ENCODE measurements at regions not wholly inside any gene's neighbourhood (a gene's known extent, or its start where the extent isn't known, plus 50 kb on each side); places are given as distances from the start of the nearest gene placed in this dataset.
"Not testable (repeated sequence)": the region's sequence is repeated elsewhere in the genome, so short reads cannot be mapped to it uniquely, and the experiment has no call there.

- DNase-seq (ENCODE audit: low read depth), result no peak
Observed at GRCh38 chr12:116361414-116362223, 84.1 kb upstream of the MED13L start.

- DNase-seq (ENCODE audit: low read depth), result no peak
Observed at GRCh38 chr12:116365114-116365513, 87.6 kb upstream of the MED13L start.

GRCh38 chr12:116365606-116366455 lies 88.3 kb upstream of the MED13L start:
- DNase-seq (ENCODE audit: low read depth), result no peak

DNA sequence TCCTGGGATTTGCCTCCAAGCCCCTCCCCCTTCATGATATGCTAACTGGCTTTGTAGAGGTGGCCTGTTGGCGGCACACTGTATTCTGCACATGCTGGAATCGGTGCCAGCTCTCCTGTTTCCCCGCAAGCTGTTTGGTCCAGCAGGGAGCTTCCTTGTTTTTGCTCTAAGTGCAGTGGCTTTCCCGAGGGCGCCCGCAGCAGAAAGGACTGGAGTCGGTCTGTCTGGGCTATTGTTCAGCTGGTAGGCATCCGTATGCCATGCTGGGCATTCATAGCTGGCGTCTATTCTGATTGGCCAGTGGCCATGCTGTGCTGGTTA lies 88.9 kb upstream of the MED13L start:
- no peak for DNase-seq (ENCODE audit: low read depth)

GRCh38 chr12:116366824-116367223 lies 89.3 kb upstream of the MED13L start:
- DNase-seq (ENCODE audit: low read depth), result no peak

GRCh38 chr12:116368196-116369194 lies 91.0 kb upstream of the MED13L start:
- DNase-seq (ENCODE audit: low read depth), result no peak

- DNase-seq (ENCODE audit: low read depth), result no peak
Observed at GRCh38 chr12:116370004-116370404, 92.5 kb upstream of the MED13L start.

DNA sequence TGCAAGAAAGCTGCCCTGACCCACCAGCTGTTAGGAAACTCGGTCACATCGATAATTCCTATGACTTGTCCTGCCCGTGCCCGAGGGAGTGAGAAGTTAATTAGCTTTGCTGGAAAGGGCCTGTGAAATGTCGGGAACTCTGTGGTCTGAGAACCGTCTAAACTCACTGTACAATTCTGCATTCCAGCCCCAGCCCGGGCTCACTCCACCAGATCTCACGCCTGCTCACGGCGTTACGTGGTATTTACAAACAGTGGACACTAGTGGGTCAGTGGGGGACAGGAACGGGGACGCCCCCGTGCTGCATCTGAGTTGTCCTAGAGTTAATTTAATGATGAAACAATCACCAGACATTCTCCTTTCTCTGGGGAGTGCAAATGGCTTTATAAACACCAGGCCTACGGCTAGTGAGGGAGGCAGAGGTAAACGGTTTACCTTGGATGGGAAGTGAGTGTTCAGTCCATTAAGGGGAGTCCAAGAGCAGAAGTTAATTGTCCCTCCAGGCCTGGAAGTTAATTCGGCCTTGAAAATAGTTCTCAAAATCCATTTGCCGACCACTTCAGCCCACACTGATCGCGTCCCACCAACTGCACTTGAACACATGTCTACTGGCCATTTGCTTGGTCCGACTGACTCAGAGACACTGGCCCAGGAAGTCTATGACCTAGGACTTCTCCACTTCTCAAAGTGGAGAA lies 93.5 kb upstream of the MED13L start:
- no peak for DNase-seq (ENCODE audit: low read depth)

- DNase-seq (ENCODE audit: low read depth), result no peak
Observed at GRCh38 chr12:116372815-116373214, 95.3 kb upstream of the MED13L start.

- DNase-seq (ENCODE audit: low read depth), result no peak
Observed at GRCh38 chr12:116373572-116374206, 96.2 kb upstream of the MED13L start.

DNA sequence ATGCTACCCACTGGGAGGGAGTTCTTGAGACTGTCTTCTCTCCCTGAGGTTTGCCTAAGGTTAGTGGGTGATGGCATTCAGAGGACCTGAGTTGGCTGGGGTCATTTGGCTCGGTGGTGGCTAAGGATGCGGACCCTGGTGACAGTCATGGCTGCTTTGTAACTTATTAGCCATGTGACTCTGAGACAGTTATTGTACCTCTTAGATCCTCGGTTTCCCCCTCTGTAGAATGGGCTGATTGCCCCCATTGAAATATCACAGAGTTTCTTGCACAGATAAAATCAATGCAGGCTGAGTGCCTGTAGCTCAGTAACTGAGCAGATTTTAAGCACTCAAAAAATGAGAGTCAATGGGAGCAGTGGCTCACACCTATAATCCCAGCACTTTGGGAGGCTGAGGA lies 96.7 kb upstream of the MED13L start:
- DNase-seq (ENCODE audit: low read depth), result no peak

DNA sequence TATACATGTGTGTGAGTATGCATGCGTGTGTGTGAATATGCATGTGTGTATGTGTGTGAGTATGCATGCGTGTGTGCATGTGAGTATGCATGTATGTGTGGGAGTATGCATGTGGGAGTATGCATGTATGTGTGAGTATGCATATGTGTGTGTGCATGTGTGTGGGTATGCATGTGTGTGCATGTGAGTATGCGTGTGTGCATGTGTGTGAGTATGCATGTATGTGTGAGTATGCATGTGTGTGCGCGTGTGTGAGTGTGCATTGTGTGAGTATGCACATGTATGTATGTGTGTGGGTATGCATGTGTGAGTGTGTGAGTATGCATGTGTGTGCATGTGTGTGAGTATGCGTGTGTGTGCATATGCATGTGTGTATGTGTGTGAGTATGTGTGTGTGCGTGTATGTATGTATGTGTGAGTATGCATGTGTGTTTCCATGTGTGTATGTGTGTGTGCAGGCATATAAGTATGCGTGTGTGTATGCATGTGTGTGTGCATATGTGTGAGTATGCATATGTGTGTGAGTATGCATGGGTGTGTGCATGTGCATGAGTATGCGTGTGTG lies 97.9 kb upstream of the MED13L start:
- no peak for DNase-seq (ENCODE audit: low read depth)

DNA sequence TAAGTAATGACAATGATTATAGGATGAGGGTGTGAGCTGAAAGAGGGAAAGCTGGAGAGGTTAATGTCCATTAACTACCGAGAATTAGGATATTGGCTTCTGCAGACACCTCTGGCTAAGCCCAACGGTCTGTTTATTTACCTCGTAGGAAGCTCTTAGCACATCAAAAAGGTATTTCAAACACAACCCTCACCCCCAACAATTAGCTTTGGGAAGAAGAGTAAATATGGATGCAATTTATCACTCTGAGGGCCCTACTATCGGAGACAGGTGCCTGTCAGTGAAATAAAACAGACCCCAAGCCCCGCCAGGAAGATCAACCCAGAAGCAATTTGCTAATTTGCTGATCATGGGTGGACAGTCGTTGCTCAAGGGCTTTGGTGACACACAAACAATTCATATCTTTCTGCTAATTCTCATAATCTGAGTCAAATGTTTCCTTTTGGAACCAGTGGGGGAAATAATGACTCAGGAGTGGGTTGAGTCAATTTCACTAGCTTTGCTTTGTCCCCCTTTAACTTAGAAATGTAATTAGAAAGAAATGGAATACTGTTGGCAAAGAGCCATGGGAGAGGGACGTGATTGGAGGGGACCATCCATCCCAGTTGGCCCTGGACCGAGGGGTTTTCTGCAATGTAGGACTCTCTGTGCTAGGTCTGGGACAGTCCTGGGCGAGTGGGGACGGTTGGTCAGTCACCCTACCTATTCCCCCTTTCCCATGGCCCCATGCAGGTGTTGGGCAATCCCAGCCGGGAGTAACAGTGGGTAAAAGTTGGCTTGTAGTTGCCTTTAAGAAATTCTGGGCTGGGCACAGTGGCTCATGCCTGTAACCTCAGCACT lies 99.1 kb upstream of the MED13L start:
- DNase-seq (ENCODE audit: low read depth), result no peak

DNA sequence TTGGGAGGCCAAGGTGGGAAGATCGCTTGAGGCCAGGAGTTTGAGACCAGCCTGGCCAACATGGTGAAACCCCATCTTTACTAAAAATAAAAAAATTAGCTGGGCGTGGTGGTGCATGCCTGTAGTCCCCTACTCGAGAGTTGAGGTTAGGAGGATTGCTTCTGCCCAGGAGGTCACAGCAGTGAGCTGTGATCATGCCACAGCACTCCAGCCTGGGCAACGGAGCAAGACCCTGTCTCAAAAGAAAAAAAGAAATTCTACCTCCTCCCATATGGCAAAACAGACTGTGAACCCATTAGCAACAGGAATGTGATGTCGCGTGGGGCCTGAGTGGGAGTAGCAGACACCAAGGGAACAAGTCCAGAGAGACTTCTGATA lies 99.7 kb upstream of the MED13L start:
- DNase-seq (ENCODE audit: low read depth), result not testable (repeated sequence)

GRCh38 chr12:116378002-116378401 lies 100.5 kb upstream of the MED13L start:
- DNase-seq (ENCODE audit: low read depth), result no peak

DNA sequence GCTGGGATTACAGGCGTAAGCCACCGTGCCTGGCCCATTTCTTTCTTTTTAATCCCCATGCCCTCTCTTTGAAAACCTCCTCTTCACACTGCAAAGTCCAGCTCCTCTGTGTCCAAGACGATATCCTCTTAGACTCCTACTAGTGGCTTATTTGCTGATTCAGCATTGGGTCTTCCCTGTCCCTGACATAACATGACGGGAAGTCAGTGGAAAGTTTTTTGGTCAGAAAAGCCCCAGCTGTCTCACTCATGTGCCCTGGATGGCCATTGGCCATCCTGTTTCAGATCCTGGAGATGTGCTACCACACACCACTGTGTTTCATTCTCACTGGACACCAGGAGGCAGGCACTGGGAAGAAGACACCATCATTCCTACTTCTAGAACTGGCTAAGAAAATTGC lies 102.6 kb upstream of the MED13L start:
- no peak for DNase-seq (ENCODE audit: low read depth)

- DNase-seq (ENCODE audit: low read depth), result not testable (repeated sequence)
Observed at GRCh38 chr12:116380740-116381139, 103.2 kb upstream of the MED13L start.

DNA sequence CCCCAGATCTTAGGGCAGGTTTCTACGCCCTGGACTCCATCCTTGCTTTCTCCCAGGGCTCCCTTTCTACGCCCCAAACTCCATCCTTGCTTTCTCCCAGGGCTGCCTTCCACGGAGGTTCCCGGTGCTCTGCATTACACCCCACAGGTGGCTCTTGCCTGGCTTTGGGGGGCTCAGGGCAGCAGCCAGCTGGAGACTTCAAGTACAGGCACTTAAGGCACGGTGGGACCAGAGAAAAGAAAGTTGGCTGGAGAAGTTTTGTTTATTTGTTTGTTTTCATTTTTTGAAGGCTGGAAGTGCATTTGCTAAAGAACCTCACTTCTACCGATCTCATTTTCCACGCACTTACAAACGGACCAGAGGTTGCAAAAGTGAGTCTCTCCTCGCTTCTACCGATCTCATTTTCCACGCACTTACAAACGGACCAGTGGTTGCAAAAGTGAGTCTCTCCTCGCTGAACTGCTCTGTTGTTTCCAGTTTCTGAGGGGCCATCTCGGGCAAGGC lies 103.8 kb upstream of the MED13L start:
- no peak for DNase-seq (ENCODE audit: low read depth)

Data from stimulated activated CD8-positive, alpha-beta memory T cell treated with anti-CD3 and anti-CD28 coated beads, Interleukin-7, amount 100 ng/mL, for 24 hours (primary cell).